Stimulated activated CD4-positive, alpha-beta T cell treated with anti-CD3 and anti-CD28 coated beads, Interleukin-1b, Interleukin-23, amount 100 ng/mL, for 48 hours (primary cell): ENCODE measurements at regions not wholly inside any gene's neighbourhood (a gene's known extent, or its start where the extent isn't known, plus 50 kb on each side); places are given as distances from the start of the nearest gene placed in this dataset.

Experiments
- DNase-seq: peaks from one replicate; pipeline ENCODE4 v3.0.0-alpha.2; 2020

DNA sequence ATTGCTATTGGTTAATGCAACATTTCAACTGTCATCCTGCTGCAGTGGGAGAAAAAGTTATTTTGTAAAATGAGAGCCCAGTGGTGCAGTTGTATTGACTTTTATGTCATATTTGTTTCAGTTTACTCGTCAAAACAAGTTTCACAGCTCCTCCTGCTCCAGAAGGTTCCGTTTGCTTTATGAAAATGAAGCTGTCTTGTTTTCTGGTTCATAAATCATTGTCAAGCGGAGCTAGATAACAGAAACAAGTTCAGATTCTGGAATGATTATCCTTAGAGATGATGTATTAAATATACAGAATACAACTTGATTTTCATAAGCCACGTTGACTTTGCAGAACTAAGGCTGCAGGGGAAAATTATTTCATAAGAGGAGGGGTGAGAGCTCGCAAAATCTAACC, 970.5 kb upstream of the NR2F2 start:
- DNase-seq, result no peak

DNA sequence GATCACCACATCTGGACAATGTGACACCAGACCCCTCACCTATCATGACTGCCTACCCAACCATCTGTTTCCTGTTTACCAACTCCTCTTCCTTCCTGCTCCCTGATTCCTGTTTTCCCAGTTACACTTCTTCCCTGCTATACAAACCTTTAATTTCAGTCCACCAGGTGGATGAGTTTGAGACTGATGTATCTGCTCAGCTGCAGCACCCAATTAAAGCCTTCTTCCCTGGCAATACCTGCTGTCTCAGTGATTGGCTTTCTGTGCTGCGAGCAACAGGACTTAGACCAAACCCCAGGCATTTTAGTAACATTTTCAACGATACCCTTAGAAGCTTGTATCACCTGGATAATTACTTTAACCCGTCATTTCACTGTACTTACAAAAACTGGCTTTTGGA, 968.2 kb upstream of the NR2F2 start:
- no peak for DNase-seq

DNA sequence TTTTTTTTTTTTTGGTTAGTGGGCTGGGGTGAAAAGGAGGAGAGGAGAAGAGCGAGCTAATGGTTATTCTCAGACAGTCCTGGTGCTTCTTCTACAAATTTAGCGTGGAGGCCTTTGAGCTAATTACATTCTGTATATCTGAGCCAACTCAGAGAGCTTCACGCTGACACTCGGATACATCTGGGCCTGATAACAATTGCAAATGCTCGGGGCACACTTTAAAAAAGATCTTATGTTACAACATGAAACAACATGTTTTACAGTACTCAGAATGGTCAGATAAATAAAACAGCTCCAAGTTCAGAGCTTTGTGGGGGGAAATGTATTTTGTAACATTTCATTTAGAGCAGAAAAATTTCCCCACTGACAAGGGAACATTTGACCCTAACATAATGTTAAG, 966.9 kb upstream of the NR2F2 start:
- no peak for DNase-seq

DNA sequence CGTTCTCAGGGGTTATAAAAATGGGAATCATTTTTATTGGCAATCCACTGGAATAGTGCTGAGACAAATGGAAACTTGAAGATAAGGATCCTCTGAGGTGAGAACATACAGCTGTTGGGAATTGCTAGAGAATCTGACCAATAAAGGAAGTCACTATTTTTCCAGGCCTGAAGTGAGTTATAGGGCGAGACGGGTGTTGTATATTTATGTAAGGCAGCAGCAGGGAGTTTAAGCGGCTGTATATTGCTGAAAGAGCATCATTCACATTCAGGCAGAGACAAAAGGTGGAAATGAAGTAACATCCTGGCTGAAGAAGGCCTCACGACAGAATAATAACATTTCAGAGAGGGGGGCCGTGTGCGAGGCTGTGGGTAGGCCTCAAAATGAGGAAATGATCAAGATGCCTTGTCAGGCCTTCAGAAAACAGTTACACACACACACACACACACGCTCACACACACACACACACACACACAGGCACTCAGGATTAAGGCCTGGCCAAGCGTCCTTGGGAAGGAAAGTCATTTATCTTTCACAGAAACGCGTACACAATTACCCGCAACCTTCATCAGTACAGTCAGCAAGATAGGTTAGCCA, 964.9 kb upstream of the NR2F2 start:
- no peak for DNase-seq

DNA sequence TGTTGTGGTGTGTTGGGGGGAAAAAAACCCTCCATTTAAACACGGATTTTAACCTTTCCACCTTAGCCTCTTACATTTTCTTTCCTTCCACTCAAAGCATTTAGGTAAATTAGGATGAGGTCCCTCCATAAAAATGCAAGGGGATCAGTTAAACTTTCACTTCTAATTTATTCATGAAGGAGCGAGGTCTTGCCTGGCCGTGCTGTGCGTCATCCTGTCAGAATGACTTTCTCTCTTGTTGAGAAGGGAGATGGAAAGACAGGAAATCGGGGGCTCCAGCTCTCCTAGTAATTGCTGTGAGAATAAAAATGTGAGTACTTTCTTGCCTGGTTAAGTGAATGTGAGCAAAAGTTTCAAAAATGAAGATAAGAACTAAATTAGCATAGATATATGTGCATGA, 962.3 kb upstream of the NR2F2 start:
- no peak for DNase-seq

DNA sequence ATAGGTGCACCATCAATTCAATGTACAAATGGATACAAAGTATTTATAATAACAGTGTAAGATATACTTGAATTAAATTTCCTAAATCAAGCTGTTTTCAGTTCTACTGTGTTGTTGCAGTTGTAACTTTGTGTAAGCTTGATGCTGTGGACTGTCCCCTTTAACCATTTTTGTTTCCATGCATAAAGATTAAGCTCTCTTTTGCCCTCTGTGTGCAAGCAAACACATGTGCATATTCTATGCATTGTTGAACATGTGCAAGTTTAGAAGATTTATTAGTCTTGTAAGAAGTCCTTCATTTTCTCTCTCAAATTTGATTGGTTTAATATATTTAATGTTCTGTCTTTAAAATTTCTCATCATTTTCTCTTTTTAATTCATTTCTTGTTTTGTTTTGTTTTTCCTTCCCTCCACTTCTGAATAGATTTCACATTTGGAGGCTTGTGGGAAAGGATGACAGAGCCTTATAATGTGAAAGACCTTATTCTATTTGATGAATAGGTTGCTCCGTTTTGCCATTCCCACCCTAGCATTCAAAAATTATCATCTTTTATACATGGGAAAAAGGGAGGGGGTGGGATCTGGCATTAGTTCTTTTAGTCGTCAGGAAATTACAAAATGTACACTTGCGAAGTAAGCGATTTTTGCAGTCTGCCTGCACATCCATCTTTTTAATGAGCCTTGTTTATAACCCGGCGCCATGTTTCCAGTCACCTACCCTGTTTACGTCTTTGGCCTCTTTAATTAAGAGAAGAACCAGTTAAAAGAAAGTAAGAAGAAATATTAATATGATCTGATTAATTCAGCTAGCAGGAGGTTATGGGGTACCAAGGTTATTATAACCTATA, 961.5 kb upstream of the NR2F2 start:
- DNase-seq, result no peak

DNA sequence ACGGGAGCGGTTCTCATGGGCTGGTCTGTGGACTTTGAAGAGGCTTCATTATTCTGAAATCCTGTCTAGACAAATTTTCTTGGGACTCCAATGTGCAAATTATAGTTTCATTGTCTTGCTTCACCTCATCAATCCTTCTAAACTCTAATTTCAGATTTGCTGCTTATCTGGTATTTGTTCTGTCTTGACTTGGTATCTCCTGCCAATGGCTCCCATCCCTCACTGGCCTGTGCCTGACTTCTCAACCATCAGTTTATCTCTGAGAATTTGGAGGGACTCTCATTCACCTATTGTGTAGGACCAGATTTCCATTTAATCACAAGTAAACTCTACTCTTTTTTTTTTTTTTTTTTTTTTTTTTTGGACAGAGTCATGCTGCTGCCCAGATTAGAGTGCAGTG, 960.2 kb upstream of the NR2F2 start:
- no peak for DNase-seq

DNA sequence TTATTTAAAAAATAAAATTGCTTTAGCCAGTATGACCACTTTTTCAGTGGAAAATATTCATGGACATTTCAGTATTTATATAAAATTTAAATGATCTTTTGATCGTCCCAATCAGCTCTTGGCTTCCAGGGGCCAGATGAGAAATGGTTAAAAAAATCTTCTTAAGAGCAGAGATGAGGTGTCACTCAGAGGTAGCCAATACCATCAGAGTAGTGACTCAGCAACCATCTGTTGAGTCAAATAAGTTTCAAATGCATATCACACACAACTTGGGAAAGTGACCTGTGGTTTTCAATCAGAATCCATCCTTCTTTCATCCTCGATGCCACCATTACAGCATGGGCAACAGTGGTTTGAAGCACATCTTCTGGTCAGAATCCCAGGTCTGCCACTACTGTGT, 958.8 kb upstream of the NR2F2 start:
- DNase-seq, result no peak

DNA sequence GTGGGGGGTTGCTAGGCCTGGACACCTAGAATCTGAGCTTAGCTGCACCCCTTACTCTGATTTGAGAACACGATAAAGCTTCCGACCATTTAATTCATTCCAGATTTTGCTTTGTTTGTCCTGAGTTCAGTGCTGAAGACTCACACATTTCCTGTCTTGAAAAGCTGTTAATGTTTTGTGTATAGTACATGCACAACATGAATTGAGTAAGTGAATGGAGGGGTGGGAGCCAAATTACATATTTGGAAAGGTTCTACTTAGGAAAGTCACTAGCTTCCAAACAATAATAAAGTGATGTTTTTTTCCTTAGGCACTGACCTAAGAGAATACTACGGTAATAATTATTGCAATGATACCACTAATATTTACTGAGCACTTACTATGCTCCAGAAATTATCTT, 955.2 kb upstream of the NR2F2 start:
- DNase-seq, result no peak

DNA sequence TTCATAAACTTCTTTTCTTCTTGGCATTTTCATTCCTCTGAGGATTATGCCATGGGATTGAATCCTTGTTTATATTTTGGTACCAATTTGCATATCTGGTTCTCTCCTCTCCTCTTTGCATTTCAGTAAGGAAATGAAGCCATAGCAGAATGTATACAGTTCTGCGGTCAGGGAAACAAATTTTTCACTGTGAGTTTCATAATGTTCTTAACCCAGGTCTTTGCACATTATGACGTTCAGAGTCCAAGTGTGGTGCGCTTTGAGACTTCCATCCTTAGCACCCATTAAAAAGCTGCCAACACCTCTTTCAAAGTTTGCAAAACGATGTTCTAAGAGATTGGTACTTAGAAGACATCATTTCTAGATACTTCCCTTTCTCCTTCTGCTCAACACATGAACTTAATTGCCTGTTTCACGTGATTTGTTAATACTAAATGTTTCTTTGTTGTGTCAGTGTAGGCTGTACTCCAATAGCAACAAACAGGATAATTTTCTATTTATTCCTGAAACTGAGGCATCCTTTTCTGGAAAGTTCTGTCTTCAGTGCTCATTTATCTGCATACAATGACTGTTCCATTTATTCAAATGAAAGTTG, 953.1 kb upstream of the NR2F2 start:
- no peak for DNase-seq

DNA sequence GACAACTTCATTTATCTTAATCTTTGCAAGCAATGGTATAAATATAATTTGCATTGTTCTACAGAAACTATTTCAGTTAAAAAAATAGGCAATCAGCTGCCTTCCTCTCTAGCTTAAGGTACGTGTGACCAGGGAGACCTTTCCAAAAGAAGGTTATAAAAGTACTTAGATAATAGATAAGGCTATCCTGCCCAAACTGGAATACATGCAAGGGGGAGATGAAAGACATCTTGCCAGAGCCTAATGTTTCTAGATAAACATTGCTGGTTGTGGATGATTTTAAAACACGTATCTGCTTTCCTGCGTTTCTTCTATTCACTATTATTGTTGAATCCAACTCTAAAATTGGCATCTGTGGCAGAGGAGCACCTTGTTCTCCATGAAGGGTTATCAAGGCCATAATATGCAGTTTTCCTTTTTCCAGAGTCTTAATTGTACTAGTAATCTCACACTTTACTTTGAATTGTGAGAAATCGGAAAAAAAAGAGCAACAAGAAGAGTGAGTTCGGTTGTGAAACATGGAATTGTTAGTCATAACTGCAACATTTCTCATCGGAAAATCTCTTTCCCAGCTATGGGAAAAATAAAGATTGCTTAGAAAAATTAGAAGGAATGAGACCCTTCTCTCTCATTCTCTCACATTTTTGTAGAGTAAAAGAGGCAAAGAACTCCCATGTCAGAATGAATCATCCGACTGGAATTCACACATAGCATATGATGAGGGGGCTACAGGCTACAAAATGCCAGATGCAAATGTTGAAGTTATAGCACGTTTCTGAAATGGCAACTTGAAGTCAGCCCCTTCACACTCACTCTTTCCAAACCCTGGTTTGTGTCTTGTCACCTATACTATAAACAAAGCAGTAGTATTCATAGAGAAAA, 936.1 kb upstream of the NR2F2 start:
- DNase-seq, result no peak

DNA sequence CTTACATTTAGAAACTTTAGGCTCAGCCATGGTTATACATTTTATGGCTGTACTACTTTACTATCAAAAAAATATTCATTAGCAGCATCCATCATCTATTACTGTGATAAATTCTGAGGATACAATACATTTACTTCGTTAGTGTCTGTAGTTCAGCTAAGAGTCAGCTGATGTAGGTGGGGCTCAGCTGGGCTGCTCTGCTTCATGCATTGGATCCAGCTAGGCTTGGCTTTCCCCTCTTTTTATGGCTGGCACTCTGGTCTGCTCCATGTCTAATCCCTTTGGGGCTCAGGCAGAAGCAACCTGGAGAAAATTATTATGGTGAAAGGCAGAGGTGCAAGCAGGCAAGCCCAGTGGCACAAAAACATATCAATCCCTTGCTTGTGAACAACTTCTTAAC, 930.1 kb upstream of the NR2F2 start:
- no peak for DNase-seq

DNA sequence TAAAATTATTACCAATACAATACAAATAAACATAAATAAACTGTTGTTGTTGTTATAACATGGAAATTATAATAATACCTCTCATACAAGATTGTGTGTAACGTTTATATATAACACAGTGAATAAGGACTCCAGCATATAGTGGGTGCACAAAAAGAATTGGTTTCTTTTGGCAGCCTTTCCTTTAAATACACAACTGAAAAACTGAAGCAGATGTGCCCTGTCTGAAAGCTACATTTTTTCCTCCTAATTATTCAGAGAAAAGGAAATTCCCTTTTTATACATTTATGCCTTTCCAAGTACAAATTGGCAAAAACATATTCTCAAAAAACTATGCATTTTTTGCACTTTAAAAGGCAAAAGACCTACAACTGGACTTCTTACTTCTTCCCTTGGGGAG, 928.9 kb upstream of the NR2F2 start:
- DNase-seq, result no peak

DNA sequence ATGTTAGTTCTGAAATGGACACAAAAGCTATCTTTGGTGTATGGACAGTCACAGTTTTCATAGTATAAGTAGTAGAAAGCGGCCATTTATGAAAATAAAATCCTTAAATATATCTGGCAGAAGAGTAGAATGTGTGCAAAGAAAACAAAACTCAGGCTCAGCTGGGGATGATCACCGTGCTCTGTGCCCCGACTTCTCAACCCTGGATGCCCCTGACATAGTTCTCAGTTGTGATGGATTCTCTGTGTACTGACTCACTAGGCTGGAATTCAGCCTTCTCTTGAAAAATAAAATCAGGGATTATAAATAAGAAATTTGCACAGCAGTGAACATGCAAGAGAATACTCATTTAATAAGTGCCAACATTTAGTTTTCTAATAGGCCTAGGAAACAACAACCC, 925.1 kb upstream of the NR2F2 start:
- DNase-seq, result no peak

DNA sequence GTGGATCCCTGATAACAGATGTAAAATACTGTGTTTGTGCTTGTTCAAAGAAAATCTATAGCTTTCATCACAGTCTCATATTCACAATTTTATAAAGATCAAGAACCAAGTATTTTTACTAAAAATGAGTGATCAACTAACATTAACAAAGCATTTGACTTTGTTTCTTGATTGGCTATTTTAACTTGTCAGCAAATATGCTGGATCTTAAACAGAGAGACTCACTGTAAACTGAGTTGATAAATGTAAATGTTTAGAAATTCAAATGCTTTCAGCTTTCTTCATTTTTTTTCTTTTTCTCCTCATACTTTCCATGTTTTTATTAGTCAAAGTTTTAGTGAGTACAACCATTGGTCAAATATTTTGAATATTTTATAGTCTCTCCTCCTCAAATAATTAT, 923.0 kb upstream of the NR2F2 start:
- no peak for DNase-seq

DNA sequence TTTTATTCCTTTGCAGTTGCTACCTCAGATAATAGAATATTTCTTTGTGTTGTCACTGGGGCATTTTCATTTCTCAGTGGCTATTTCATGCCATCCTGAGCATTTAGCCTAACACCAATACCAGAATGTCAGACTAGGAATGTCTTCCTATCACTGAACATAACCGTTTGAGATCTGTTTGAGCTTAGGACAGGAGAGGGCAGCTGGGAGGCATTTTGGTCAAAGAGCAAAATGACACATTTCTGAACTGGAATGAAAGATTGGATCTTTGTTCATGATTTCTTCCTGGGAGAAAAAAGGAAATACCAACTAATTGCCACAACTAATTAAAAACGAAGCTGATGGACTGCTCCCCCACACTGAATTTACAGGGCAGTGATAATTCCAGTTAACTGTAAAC, 921.3 kb upstream of the NR2F2 start:
- DNase-seq, result no peak

DNA sequence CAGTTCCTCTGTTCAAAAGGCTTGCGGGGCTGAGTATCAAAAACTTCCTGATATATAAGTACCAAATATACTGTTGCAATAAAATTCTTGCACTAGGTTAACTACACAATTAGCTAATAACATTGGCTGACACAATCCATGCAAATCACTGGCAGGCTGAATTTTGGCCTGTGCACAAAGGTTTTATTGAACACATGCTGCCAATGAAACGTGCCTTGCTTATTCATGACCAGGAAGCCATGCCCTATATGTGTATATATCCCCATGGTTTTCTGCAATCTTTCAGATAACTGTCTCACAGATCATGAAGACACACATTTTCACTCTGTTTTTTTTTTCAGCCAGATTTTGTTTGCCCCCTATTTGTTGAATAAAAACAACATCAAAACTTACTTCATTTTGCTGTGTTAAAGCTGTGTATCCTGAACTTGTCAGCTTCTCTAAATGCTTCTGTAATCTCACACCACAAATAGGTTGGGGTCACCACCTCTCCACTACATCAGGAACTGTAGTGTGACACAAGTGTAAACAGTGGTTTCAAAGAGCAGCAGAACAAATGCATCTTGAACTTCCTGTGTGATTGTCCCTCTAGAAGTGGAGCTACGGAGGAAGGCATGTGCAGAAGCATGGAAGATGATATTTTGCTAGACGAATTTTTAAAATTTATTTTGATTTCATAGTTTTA, 920.7 kb upstream of the NR2F2 start:
- no peak for DNase-seq

DNA sequence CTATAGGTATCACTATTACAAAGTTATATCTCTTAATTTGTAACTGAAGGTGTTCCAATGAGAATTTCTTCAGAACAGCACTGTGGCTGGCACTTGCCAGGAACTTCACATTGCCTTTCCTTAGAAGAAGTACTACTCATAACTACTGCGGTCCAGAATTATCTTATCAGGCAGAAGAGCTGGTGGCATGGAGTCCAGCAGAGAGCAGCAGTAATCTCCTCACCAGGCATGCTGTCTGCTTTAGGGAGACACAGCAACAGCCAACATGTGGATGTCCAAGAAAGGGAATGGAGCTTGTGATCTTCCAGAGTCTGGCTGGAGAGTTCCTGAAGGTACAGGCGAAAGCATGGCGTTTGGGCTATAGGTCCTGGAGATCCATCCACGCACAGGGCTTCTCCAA, 919.7 kb upstream of the NR2F2 start:
- DNase-seq, result no peak

DNA sequence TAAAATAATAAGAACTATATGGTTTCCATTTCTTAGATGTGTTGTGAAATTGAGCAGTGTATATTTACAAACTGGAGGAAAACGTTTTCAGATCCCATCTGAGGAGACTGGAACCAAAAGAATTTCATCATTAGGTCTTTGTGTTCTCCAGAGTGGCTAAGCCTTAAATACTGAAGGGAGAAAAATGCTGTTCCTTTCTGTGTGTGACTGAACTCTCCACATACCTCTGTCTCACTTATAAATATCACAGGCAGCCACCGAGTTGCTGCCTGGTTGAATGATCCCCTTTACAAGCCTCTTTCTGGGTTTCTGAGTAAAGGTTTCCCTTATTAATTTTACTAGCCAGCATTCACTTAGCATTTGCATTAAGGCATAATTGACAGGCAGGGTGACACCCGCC, 913.9 kb upstream of the NR2F2 start:
- no peak for DNase-seq

DNA sequence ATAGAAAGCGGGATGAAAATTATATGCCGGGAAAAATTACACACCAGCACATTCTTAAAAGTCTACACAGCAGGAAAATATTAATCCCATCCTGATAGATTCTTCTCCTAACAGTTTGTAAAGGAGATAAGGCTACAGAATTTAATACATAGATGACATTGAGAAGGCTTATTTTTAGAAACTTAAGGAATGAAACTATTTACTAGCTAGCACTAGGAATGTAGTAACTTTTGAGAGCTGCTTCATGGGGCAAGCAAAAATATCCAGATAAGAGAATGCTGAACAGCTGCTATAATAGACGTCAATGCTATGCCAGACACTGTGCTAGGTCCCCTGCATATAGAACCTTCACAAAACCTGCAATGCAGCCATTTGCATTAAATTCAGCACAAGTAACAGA, 912.7 kb upstream of the NR2F2 start:
- no peak for DNase-seq

DNA sequence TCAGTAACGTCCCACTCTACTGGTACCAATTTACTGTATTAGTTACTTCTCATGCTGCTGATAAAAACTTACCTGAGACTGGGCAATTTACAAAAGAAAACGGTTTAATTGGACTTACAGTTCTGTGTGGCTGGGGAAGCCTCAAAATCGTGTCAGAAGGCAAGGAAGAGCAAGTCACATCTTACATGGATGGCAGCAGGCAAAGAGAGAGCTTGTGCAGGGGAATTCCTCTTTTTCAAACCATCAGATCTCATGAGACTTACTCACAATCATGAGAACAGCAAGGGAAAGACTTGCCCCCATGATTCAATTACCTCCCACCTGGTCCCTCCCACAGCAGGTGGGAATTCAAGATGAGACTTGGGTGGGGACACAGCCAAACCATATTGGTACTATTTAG, 908.2 kb upstream of the NR2F2 start:
- no peak for DNase-seq

DNA sequence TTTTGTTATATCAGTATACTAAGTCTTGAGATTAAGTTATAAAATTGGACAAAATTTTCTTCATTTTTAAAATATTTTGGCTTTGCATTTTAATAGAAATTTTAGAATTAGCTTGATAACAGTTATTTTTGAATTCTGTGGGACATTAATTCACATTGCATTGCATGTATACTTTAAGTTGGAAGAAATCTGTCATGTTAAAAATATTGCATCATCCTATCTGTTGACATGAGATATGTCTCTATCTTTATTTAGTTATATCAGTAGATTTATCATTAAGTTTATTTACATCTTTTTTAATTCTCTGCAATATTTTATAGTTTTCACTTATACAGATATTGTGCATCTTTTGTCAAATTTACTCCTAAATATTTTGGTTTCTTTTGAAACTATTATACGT, 904.6 kb upstream of the NR2F2 start:
- DNase-seq, result no peak

DNA sequence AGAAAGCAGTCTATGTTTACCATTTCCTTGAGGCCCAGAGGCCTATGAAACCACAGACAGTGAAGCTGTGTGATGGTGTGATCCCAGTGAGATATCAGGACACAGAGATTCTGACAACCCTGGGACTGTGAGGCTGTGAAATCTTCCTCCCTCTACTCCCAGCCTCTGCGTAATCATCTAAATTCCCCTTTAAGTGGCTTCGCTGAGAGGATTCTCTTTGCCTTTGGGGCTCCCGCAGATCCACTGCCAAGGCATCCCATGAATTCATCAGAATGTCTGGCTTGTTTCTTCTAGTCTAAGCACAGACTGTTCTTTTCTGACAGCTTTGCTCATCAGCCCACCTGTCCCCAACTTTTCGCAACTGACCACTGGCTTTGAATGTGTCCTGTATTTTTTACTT, 901.2 kb upstream of the NR2F2 start:
- no peak for DNase-seq
